ENCODE measurements at regions not wholly inside any gene's neighbourhood (a gene's known extent, or its start where the extent isn't known, plus 50 kb on each side); places are given as distances from the start of the nearest gene placed in this dataset.
"Not testable (repeated sequence)": the region's sequence is repeated elsewhere in the genome, so short reads cannot be mapped to it uniquely, and the experiment has no call there.

- no peak for DNase-seq
These were observed 753.4 kb upstream of the MMS22L start for GRCh38 chr6:98036344-98036923.

- no peak for DNase-seq
These were observed 754.6 kb upstream of the MMS22L start for GRCh38 chr6:98037571-98037970.

DNA sequence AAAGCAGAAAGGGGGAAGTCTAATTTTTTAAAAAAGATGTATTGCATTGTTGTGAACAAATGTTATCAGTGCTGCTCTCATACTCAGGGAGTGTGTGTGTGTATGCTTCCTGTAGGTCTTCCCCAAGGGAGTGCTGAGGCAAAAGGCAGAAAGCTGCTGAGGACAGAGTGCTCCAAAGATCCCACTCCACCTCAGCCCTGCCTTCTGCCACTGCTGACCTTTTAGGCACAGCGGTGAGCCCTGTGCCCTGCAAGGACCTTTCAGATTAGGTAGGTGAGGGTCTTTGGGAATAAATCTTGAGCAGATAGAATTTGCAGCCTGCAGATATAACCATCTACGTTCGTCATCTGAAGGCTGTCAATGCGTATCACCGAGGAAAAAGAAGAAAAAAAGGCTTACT is 756.4 kb upstream of the MMS22L start:
- no peak for DNase-seq

DNA sequence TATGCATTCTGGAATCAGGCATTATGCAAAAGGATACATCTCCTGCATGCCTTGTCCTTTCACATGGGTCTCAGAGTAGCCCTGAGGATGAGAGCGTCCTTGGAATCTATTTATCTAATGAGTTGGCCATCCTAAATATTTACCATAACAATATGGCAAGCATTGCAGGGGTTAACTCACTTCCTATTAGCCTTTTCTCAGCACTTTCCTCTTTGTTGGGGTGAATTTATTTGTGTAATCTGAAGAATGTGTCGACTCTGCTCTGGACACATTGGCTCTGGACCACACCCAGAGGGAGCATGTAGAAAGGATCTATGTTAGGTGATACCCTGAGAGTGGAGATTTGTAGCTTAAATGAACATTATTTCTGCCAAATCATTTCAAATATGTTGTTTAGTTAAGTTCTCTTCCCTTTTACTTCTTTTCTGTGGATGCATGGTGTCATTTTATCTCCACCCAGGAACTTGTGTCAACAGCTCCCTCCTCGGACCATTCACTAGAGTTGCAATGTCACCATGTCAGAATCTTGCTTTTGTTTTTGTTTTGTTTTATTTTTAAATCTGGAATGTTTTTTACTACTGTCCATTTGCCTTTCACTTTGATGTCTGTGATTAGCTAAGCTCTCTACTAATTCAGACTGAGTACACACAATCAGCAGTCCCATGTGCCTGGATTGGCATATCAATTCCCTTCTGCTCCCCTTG is 757.0 kb upstream of the MMS22L start:
- no peak for DNase-seq

- no peak for DNase-seq
These were observed 758.0 kb upstream of the MMS22L start for GRCh38 chr6:98041056-98041455.

DNA sequence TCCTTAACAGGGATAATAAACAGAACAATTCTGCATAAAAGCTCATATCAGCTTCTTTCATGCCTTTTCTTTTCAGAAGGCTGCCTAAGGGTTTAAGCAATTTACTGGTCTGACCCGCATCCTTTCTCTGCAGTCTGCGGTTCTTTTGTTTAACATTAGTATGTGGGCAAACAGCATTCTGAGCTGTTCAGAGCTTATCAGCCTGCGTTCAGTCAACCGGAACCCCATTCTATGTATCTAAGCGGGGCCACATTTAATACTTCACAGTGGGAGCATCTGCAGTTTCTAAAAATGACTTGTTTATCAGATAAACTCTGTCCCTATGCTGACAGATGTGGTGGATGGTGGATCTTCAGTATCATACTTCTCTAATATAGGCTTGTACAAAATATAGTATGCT is 758.9 kb upstream of the MMS22L start:
- DNase-seq, result no peak

DNA sequence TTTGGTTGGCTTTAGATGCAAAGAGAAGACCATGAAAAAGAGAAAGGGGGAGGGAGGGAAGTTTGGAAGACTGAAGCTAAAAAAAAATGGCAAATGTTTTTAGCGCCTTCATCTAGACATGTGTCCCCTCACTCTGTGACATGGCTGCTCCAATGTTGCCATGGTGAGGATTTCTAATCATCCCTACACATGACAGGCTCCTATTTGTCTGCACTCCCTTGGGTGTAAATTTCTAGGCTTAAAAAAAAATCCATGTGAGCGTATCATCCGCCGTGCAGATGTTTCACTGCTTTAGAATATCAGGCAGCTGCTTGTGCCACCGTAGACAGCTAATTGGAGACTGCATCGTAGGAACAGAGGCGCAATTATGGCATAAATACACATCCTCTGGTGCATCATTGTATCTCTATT is 761.1 kb upstream of the MMS22L start:
- DNase-seq, result no peak

GRCh38 chr6:98044791-98045470 is 761.9 kb upstream of the MMS22L start:
- DNase-seq, result no peak

- no peak for DNase-seq
These were observed 764.1 kb upstream of the MMS22L start for GRCh38 chr6:98047164-98047563.

- DNase-seq, result no peak
These were observed 764.9 kb upstream of the MMS22L start for GRCh38 chr6:98047871-98048270.

- no peak for DNase-seq
These were observed 771.4 kb upstream of the MMS22L start for GRCh38 chr6:98054453-98054852.

DNA sequence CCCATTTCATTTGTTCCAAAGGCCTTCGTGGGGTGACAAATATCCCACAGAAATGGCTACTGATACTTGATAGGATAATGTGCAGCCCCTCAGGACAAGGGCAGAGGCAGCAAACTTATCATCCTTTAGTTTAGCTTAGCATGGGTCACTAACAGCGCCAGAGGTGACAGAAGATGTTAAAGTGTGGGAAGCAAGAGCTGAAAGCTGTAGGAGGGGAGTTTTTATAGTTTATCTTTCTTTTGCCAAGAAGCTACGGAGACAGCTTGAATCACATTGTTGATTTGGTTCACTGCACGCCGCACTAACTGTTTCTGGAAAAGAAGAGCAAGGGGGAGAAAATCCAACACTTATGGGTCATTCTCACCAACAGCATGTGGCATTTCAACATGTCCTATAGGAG is 773.9 kb upstream of the MMS22L start:
- DNase-seq, result no peak

DNA sequence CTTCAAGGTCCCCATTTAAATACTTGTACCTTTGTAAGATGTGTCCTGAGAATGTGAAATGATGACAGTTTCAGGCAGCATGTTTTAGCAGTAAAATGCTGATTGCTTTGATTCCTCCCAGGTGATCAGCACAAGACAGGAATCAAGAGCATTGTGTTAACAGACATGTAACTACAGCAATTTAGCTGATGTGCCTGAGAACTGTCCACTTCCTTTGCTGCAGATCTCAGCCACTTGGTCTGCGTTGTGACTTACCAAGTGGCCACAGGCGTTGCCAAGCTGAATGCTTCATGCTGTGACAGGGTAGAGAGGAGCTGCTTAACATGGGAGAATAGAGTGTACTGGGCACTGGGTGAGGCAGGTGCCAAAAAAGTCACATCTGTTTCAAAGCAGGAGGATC is 767.0 kb upstream of the POU3F2 start:
- no peak for DNase-seq

GRCh38 chr6:98088537-98088936 is 745.8 kb upstream of the POU3F2 start:
- DNase-seq, result not testable (repeated sequence)

GRCh38 chr6:98092331-98092730 is 742.0 kb upstream of the POU3F2 start:
- DNase-seq, result no peak

DNA sequence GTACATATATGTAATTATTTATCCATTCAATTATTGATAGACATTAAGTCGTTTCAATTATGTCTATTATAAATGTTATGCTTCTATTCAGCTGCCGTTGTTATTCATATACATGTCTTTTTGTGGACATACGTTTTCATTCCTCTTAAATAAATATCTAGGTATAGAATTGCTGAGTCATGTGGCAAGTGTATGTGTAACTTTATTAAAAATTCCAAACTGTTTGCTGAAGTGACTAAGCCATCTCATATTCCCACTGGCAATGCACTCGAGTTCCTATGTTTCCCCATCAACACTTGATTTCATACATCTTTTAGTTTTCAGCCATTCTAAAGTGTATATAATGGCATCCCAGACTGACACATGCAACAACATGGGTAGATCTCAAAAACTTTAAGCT is 739.7 kb upstream of the POU3F2 start:
- DNase-seq, result no peak

- no peak for DNase-seq
These were observed 726.6 kb upstream of the POU3F2 start for GRCh38 chr6:98107801-98108200.

- DNase-seq, result no peak
These were observed 717.9 kb upstream of the POU3F2 start for GRCh38 chr6:98116455-98116854.

- DNase-seq, result no peak
These were observed 717.3 kb upstream of the POU3F2 start for GRCh38 chr6:98117068-98117467.

DNA sequence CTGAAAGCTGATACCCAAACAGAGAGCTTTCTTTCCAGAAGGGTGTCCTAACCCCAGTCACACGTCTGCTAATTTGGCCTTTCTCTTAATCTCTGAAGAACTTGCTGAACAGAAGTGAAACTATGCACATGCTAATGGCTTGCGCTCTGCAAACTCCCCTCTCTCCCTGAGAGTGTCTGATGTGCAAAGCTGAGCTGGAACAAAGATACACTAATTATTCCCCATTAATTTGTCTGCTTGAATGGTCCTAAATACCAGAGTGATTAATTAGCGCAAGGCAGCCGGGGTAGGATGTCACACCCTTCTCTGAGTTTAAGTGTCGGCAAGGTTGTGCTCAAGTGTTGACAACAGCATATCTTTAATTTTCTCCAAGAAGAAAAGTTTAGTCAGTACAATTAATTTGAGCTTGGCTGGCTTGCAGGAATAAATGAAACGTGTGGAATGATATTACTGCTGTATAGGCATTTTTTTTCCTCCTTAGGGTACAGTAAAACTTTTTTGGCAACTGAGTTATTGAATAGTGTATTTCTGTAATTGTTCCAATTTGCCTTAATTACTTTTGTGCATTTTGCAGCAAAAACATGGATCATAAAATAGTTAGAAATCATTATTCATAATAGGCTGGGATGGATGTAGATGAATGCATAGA is 715.9 kb upstream of the POU3F2 start:
- no peak for DNase-seq

GRCh38 chr6:98124171-98124570 is 710.2 kb upstream of the POU3F2 start:
- no peak for DNase-seq

GRCh38 chr6:98131290-98131990 is 702.9 kb upstream of the POU3F2 start:
- no peak for DNase-seq
